Mucosa of descending colon (tissue), 3 donors: ENCODE measurements at regions not wholly inside any gene's neighbourhood (a gene's known extent, or its start where the extent isn't known, plus 50 kb on each side); places are given as distances from the start of the nearest gene placed in this dataset.
A peak's percentile ranks its signal among the peaks of the same experiment; 100 is the strongest.

Experiments
- ATAC-seq: fragments of 200-7000 bp; cut with Tn5 transposase; one replicate; pipeline ENCODE4 v1.9.1; 2020; ENCODE audit warnings: mild to moderate bottlenecking, moderate library complexity
- DNase-seq, 3 donors: peaks; one replicate each; pipeline ENCODE4 v3.0.0-alpha.2; 2020
- H3K36me3 ChIP-seq: fragments of 200-600 bp; one replicate; pipeline ENCODE4 v1.8.0; 2021; ENCODE audit warnings: low read depth, mild to moderate bottlenecking
- H3K4me1 ChIP-seq: fragments of 200-600 bp; one replicate; pipeline ENCODE4 v1.8.0; 2021; ENCODE audit warnings: low read depth, mild to moderate bottlenecking
- H3K4me3 ChIP-seq: fragments of 200-600 bp; one replicate; pipeline ENCODE4 v1.8.0; 2021; ENCODE audit warnings: mild to moderate bottlenecking
- H3K9me3 ChIP-seq: fragments of 200-600 bp; one replicate; pipeline ENCODE4 v1.8.0; 2021; ENCODE audit warnings: mild to moderate bottlenecking
- intact Hi-C, 2 donors: fragments of 100-400 bp; cut with DNase I in 1 of 2; cut with micrococcal nuclease in 1 of 2; formaldehyde crosslinking; loops; one replicate each; pipeline versions ENCODE4 v1.11.0 to v1.11.1; 2022; cut with DNase I, micrococcal nuclease
- TF ChIP-seq, protein P1 (sequence below): fragments of 200-600 bp; IDR thresholded peaks from one replicate; pipeline ENCODE4 v1.8.0; 2022; ENCODE audit warnings: antibody characterized with exemption, mild to moderate bottlenecking
- donor health status: DM: no; HTN: no; CAD: no; lungs with moderate emphysema.
- donor health status: DM: no; HTN: no; CAD: no.
- donor health status: DM: no; HTN: yes; CAD: no.

DNA sequence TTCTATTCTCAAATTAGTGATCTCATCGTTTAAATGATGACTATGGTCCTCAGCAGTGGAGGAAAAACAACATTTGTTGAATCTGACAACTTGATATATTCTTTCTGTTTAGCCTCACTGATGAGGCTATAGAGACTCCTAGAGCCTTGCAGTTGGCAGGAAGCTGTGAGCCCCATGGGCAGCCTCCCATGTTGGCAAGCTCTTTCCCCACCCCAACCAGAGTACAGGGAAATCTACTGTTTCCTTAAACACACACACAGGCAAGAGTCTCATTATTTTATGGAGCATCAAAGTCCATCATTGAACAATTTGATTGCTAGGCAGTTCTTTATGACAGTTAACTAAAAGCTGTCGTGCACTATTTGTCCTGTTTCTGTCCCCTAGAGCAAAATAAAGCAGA lies 498.2 kb upstream of the CITED2 start:
- peak; percentile 100 for ATAC-seq
- peak; percentile 71 to 78 (median 74) for DNase-seq
- H3K9me3 ChIP-seq = no peaks in the 10 kb centered on the region
- H3K4me3 ChIP-seq = no peak overlapping the region
- H3K36me3 ChIP-seq = no peaks in the 10 kb centered on the region
- H3K4me1 ChIP-seq = peaks cover 5% of the 10 kb centered on the region
- intact Hi-C loops = no loop called here
- TF ChIP-seq, protein P1, sequence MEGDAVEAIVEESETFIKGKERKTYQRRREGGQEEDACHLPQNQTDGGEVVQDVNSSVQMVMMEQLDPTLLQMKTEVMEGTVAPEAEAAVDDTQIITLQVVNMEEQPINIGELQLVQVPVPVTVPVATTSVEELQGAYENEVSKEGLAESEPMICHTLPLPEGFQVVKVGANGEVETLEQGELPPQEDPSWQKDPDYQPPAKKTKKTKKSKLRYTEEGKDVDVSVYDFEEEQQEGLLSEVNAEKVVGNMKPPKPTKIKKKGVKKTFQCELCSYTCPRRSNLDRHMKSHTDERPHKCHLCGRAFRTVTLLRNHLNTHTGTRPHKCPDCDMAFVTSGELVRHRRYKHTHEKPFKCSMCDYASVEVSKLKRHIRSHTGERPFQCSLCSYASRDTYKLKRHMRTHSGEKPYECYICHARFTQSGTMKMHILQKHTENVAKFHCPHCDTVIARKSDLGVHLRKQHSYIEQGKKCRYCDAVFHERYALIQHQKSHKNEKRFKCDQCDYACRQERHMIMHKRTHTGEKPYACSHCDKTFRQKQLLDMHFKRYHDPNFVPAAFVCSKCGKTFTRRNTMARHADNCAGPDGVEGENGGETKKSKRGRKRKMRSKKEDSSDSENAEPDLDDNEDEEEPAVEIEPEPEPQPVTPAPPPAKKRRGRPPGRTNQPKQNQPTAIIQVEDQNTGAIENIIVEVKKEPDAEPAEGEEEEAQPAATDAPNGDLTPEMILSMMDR = no peak

DNA sequence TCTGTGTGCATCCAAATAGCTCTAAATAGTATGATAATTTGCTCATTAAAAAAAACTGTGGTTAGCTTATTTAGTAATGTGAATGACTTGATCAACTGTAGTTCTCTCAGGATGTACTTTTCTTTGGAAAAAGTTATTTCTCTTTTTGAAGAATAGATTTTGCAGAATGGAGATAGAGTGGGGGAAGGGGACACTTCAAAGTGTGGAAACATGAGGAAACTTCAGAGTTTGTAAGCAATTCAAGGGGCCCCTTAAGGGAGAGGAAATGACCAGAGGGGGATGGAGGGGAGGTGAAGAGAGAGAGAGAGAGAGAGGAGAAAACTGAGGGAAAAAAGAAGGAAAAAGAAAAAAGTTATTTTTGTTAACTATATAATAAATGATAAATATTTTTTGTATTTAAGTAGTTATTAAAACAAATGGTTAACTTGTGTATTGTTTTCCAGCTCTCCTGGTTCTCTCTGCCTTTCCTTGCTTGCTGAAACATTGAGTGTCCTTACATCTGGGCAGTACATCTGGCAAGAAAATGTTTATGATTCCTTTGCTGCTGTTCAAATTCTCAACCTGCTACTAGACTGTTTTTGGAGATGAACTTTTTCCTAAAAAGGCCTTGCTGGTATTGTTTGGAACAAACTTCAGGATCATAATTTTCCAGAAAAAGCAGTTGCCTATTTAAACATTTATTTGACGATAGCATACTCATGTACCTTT lies 497.5 kb upstream of the CITED2 start:
- intact Hi-C loops = no loop called here

DNA sequence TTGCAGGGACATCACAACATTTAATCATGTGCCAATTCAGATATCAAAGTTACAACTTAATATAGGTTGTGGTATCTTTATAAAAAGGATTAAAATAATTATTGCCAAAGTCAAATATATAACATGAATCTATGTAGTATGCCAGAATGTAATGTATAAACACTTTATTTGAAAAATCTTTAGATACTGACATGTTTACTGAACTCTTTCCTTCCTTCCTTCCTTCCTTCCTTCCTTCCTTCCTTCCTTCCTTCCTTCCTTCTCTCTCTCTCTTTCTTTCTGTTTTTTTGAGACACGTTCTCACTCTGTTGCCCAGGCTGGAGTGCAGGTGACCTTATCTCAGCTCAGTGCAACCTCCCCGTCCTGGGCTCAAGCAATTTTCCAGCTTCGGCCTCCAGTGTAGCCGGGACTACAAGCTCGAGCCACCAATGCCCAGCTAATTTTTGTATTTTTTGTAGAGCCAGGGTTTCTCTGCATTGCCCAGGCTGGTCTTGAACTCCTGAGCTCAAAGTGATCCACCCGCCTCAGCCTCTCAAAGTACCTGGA lies 496.8 kb upstream of the CITED2 start:
- ATAC-seq = no peak
- TF ChIP-seq, protein P1 = no peak
- no peak for DNase-seq
- H3K36me3 ChIP-seq = no peaks in the 10 kb centered on the region
- intact Hi-C loops = no loop called here
- H3K4me3 ChIP-seq = no peak overlapping the region
- H3K9me3 ChIP-seq = no peaks in the 10 kb centered on the region
- H3K4me1 ChIP-seq = peaks cover 5% of the 10 kb centered on the region

More for the DNA sequence above, 497.5 kb upstream of the CITED2 start:
- Histone ChIP-seq H3K9me3 (no peaks in the 10 kb centered on the region), H3K4me3 (no peak overlapping the region), H3K36me3 (no peaks in the 10 kb centered on the region), H3K4me1 (peaks cover 5% of the 10 kb centered on the region)
- TF ChIP-seq, protein P1 = no peak
- DNase-seq = no peak
- no peak for ATAC-seq

DNA sequence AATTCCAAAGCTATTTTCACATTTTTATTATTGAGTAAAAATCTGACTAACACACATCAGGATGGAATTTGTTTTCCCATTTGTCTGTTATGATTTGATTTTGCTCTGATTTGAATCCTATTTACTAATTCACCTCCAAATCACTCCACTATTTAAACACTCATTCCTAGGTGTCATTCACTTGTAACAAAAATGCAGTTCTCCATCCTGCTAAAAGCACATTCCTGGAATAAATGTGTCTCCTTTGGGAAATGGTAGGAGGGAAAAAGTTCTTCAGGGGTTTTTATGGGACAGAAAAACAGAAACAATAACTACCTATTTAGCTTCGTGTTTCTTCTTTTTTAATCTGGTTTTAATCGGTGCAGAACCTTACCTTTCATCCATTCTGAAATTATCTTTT lies 494.1 kb upstream of the CITED2 start:
- no peaks in the 10 kb centered on the region for H3K9me3 ChIP-seq
- no peaks in the 10 kb centered on the region for H3K36me3 ChIP-seq
- TF ChIP-seq, protein P1 = no peak
- DNase-seq (no peak), ATAC-seq (no peak)
- H3K4me1 ChIP-seq = peaks cover 5% of the 10 kb centered on the region
- no peak overlapping the region for H3K4me3 ChIP-seq
- intact Hi-C loops = no loop called here

DNA sequence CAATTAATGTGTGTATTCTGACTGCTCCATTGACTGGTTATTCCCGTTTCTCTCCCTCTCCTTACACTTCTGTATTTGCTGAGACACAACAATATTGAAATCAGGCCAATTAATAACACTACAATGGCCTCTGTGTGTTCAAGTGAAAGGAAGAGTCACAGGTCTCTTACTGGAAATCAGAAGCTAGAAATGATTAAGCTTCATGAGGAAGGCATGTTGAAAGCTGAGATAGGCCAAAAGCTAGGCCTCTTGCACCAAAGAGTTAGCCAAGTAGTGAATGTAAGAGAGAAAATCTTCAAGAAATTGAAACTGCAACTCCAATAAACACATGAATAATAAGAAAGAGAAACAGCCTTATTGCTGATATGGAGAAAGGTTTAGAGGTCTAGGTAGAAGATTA lies 489.5 kb upstream of the CITED2 start:
- H3K4me1 ChIP-seq = no peaks in the 10 kb centered on the region
- intact Hi-C loops = no loop called here
- no peaks in the 10 kb centered on the region for H3K36me3 ChIP-seq
- H3K9me3 ChIP-seq = no peaks in the 10 kb centered on the region
- TF ChIP-seq, protein P1 = no peak
- H3K4me3 ChIP-seq = no peak overlapping the region
- ATAC-seq (no peak), DNase-seq (no peak)
